Medulla oblongata (tissue), 1 donor: ENCODE measurements at regions not wholly inside any gene's neighbourhood (a gene's known extent, or its start where the extent isn't known, plus 50 kb on each side); places are given as distances from the start of the nearest gene placed in this dataset.

Experiments
- DNase-seq: peaks from one replicate; pipeline ENCODE4 v3.0.0-alpha.2; 2015; ENCODE audit errors: extremely low spot score

GRCh38 chr10:118501171-118501570, 94.3 kb downstream of the PRLHR start:
- no peak for DNase-seq

GRCh38 chr10:118500477-118501104, 94.9 kb downstream of the PRLHR start:
- no peak for DNase-seq

GRCh38 chr10:118499186-118499585, 96.3 kb downstream of the PRLHR start:
- no peak for DNase-seq

GRCh38 chr10:118498623-118499022, 96.8 kb downstream of the PRLHR start:
- no peak for DNase-seq

GRCh38 chr10:118497227-118497626, 98.2 kb downstream of the PRLHR start:
- DNase-seq, result no peak

- no peak for DNase-seq
Observed at GRCh38 chr10:118496525-118496924, 98.9 kb downstream of the PRLHR start.

GRCh38 chr10:118495499-118495898, 99.9 kb downstream of the PRLHR start:
- no peak for DNase-seq

- DNase-seq, result no peak
Observed at GRCh38 chr10:118491055-118491454, 104.4 kb downstream of the PRLHR start.

GRCh38 chr10:118488710-118489497, 106.5 kb downstream of the PRLHR start:
- no peak for DNase-seq

- DNase-seq, result no peak
Observed at GRCh38 chr10:118485641-118486040, 109.8 kb downstream of the PRLHR start.

GRCh38 chr10:118484152-118484871, 111.1 kb downstream of the PRLHR start:
- no peak for DNase-seq

- DNase-seq, result no peak
Observed at GRCh38 chr10:118483496-118483895, 112.0 kb downstream of the PRLHR start.

- no peak for DNase-seq
Observed at GRCh38 chr10:118482393-118483331, 112.8 kb downstream of the PRLHR start.

- DNase-seq, result no peak
Observed at GRCh38 chr10:118481871-118482270, 113.6 kb downstream of the PRLHR start.

- DNase-seq, result no peak
Observed at GRCh38 chr10:118475214-118475613, 120.2 kb downstream of the PRLHR start.

- DNase-seq, result no peak
Observed at GRCh38 chr10:118474111-118474510, 121.3 kb downstream of the PRLHR start.

GRCh38 chr10:118473305-118473960, 122.0 kb downstream of the PRLHR start:
- DNase-seq, result no peak

- DNase-seq, result no peak
Observed at GRCh38 chr10:118472415-118473304, 122.8 kb downstream of the PRLHR start.

- DNase-seq, result no peak
Observed at GRCh38 chr10:118471863-118472262, 123.6 kb downstream of the PRLHR start.

- no peak for DNase-seq
Observed at GRCh38 chr10:118470470-118470869, 125.0 kb downstream of the PRLHR start.
